ENCODE measurements at regions not wholly inside any gene's neighbourhood (a gene's known extent, or its start where the extent isn't known, plus 50 kb on each side); places are given as distances from the start of the nearest gene placed in this dataset.

DNA sequence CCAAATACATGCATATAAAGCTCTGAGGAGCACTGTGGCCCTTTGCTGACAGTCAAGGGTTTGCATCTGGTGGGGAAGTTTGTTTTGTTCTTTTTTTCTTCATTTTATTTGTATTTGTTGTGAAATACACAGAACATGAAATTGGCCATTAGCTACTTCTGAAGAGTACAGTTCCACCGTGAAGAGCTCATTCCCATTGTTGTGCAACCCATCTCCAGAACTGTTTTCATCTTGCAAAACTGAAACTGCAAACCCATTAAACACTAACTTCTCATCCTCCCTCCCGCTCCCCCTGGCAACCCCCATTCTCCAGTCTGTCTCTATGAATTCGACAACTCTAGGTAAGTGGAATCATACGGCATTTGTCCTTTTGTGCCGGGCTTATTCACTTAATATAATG, 231.3 kb downstream of the TFAP2C start:
- Histone ChIP-seq H3K9me2 (ENCODE audit: low read depth, low read length) (no peaks in the 10 kb centered on the region), H3K27me3 (ENCODE audit: insufficient read depth, low read length) (peaks cover 3% of the 10 kb centered on the region; the same call in 1 of the 2 replicates), H3K79me2 (ENCODE audit: insufficient read depth, low read length) (no peaks in the 10 kb centered on the region), H3K4me1 (ENCODE audit: insufficient read depth, low read length, severe bottlenecking) (no peaks in the 10 kb centered on the region), H3K4me2 (ENCODE audit: low read length) (no peak overlapping the region), H3K9me3 (ENCODE audit: low read length) (no peaks in the 10 kb centered on the region), H3K4me3 (ENCODE audit: low read depth, low read length, poor library complexity, severe bottlenecking) (no peak overlapping the region), H3K9ac (ENCODE audit: low read length) (no peak overlapping the region), H3K36me3 (ENCODE audit: insufficient read depth, low read length) (no peaks in the 10 kb centered on the region), H2AFZ (ENCODE audit: low read length) (no peak overlapping the region), H3K27ac (ENCODE audit: low read depth, low read length, poor library complexity, severe bottlenecking) (no peak overlapping the region), H4K20me1 (ENCODE audit: insufficient read depth, low read length) (no peaks in the 10 kb centered on the region), H3F3A (ENCODE audit: insufficient read depth, low read length) (no peaks in the 10 kb centered on the region)
- TF ChIP-seq, protein P1, sequence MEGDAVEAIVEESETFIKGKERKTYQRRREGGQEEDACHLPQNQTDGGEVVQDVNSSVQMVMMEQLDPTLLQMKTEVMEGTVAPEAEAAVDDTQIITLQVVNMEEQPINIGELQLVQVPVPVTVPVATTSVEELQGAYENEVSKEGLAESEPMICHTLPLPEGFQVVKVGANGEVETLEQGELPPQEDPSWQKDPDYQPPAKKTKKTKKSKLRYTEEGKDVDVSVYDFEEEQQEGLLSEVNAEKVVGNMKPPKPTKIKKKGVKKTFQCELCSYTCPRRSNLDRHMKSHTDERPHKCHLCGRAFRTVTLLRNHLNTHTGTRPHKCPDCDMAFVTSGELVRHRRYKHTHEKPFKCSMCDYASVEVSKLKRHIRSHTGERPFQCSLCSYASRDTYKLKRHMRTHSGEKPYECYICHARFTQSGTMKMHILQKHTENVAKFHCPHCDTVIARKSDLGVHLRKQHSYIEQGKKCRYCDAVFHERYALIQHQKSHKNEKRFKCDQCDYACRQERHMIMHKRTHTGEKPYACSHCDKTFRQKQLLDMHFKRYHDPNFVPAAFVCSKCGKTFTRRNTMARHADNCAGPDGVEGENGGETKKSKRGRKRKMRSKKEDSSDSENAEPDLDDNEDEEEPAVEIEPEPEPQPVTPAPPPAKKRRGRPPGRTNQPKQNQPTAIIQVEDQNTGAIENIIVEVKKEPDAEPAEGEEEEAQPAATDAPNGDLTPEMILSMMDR (IDR thresholded peaks at IDR 0.05; ENCODE audit: low read length), result no peak
- TF ChIP-seq EZH2 (IDR thresholded peaks at IDR 0.05; ENCODE audit: borderline replicate concordance, low read length), result no peak

DNA sequence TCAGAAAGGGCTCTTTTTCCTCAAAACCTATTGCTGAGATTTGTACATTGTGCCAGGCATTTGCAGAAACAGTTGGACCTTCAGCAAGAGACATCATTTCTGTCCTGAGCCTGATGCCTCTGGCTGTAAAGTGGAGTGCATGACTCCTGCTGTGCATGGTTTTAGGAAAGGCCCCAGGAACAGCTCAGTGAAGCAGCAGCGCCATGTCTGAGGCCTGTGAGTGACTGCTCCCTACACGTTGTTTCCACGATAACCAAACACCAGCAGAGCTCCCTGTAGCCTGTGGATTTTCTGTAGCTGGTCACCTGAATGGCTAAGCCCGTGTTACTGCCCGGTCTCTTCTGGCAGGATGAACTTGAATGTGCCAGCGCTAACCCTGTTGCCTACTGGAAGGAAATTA, 232.5 kb downstream of the TFAP2C start:
- Histone ChIP-seq H3K9me3 (ENCODE audit: low read length) (no peaks in the 10 kb centered on the region), H4K20me1 (ENCODE audit: insufficient read depth, low read length) (no peaks in the 10 kb centered on the region), H3K27ac (ENCODE audit: low read depth, low read length, poor library complexity, severe bottlenecking) (no peak overlapping the region), H3K4me2 (ENCODE audit: low read length) (no peak overlapping the region), H3K27me3 (ENCODE audit: insufficient read depth, low read length) (no peaks in the 10 kb centered on the region), H3K9ac (ENCODE audit: low read length) (no peak overlapping the region), H3K36me3 (ENCODE audit: insufficient read depth, low read length) (no peaks in the 10 kb centered on the region), H3K4me3 (ENCODE audit: low read depth, low read length, poor library complexity, severe bottlenecking) (no peak overlapping the region), H3F3A (ENCODE audit: insufficient read depth, low read length) (no peaks in the 10 kb centered on the region), H3K79me2 (ENCODE audit: insufficient read depth, low read length) (no peaks in the 10 kb centered on the region), H2AFZ (ENCODE audit: low read length) (no peak overlapping the region), H3K4me1 (ENCODE audit: insufficient read depth, low read length, severe bottlenecking) (no peaks in the 10 kb centered on the region), H3K9me2 (ENCODE audit: low read depth, low read length) (no peaks in the 10 kb centered on the region)
- TF ChIP-seq EZH2 (IDR thresholded peaks at IDR 0.05; ENCODE audit: borderline replicate concordance, low read length), result no peak
- TF ChIP-seq, protein P1 (IDR thresholded peaks at IDR 0.05; ENCODE audit: low read length), result no peak

DNA sequence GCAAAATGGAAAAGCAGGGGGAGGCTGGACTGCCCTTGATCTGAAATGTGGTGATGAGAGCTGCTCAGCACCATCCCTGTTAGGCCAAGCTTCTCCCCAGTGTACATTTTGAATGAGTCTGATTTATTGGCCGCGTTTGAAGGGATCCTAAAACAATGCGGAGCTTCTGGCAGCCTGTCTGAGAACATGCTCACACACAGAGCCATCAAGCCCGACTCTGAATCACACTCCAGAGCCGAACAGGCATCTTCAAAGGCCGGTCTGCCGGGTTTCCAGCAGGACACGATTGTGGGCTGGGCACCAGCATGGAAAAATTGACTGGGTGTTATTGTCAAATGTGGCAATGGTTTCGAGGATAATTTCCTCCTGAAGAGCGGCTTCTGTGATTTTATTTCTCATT, 235.9 kb downstream of the TFAP2C start:
- no peak overlapping the region for H3K4me2 ChIP-seq (ENCODE audit: low read length)
- H3K4me3 ChIP-seq (ENCODE audit: low read depth, low read length, poor library complexity, severe bottlenecking), result no peak overlapping the region
- no peaks in the 10 kb centered on the region for H3K27me3 ChIP-seq (ENCODE audit: insufficient read depth, low read length)
- H3K79me2 ChIP-seq (ENCODE audit: insufficient read depth, low read length), result no peaks in the 10 kb centered on the region
- no peak overlapping the region for H3K27ac ChIP-seq (ENCODE audit: low read depth, low read length, poor library complexity, severe bottlenecking)
- H3K9me2 ChIP-seq (ENCODE audit: low read depth, low read length), result no peaks in the 10 kb centered on the region
- no peaks in the 10 kb centered on the region for H3F3A ChIP-seq (ENCODE audit: insufficient read depth, low read length)
- no peaks in the 10 kb centered on the region for H3K4me1 ChIP-seq (ENCODE audit: insufficient read depth, low read length, severe bottlenecking)
- no peaks in the 10 kb centered on the region for H3K9me3 ChIP-seq (ENCODE audit: low read length)
- H3K9ac ChIP-seq (ENCODE audit: low read length), result no peak overlapping the region
- TF ChIP-seq, protein P1 (IDR thresholded peaks at IDR 0.05; ENCODE audit: low read length), result no peak
- TF ChIP-seq EZH2 (IDR thresholded peaks at IDR 0.05; ENCODE audit: borderline replicate concordance, low read length), result no peak
- H3K36me3 ChIP-seq (ENCODE audit: insufficient read depth, low read length), result no peaks in the 10 kb centered on the region
- H4K20me1 ChIP-seq (ENCODE audit: insufficient read depth, low read length), result no peaks in the 10 kb centered on the region
- H2AFZ ChIP-seq (ENCODE audit: low read length), result no peak overlapping the region
